CD8-positive, alpha-beta memory T cell (primary cell): ENCODE measurements at regions not wholly inside any gene's neighbourhood (a gene's known extent, or its start where the extent isn't known, plus 50 kb on each side); places are given as distances from the start of the nearest gene placed in this dataset.

Experiments
- CTCF ChIA-PET: fragments of 350-600 bp; sonication (Branson Sonifier 250); formaldehyde crosslinking; loops from one replicate; lab custom pipeline; 2021; ENCODE audit warnings: antibody characterized with exemption; lab: Charles Lee
- POLR2A ChIA-PET: fragments of 350-600 bp; sonication (Branson Sonifier 250); formaldehyde crosslinking; loops from one replicate; lab custom pipeline; 2021; ENCODE audit warnings: antibody characterized with exemption; lab: Charles Lee
- DNase-seq, 5 donors: peaks; one replicate each; pipeline versions ENCODE4 v3.0.0 to v3.0.0-alpha.2; 2020 to 2022; ENCODE audit warnings: mixed read lengths in 1 of 5
- H3K27ac ChIP-seq: one replicate; pipeline ENCODE4 v1.7.0; 2013; ENCODE audit warnings: low read depth, mild to moderate bottlenecking, low read length, moderate library complexity
- H3K27me3 ChIP-seq: 2 replicates; pipeline ENCODE4 v1.7.0; 2013; ENCODE audit warnings: low read length, mild to moderate bottlenecking; ENCODE audit not compliant: insufficient read depth, poor library complexity, severe bottlenecking
- H3K36me3 ChIP-seq: 2 replicates; pipeline ENCODE4 v1.7.0; 2013; ENCODE audit warnings: mild to moderate bottlenecking, low read length, moderate library complexity; ENCODE audit not compliant: insufficient read depth
- H3K4me1 ChIP-seq: 2 replicates; pipeline ENCODE4 v1.7.0; 2013; ENCODE audit warnings: mild to moderate bottlenecking, low read length, moderate library complexity; ENCODE audit not compliant: insufficient read depth
- H3K4me3 ChIP-seq: 2 replicates; pipeline ENCODE4 v1.7.0; 2013; ENCODE audit warnings: mild to moderate bottlenecking, low read length
- H3K9me3 ChIP-seq: 2 replicates; pipeline ENCODE4 v1.7.0; 2013; ENCODE audit warnings: mild to moderate bottlenecking, low read length
- H3K27ac Mint-ChIP-seq, 8 donors: one replicate each; pipeline ENCODE4 v1.8.0; 2020 to 2021; ENCODE audit warnings: mixed read lengths in 8 of 8, mild to moderate bottlenecking in 6 of 8, inconsistent platforms in 3 of 8, moderate library complexity in 3 of 8
- H3K27me3 Mint-ChIP-seq, 2 donors: one replicate each; pipeline ENCODE4 v1.8.0; 2020 to 2021; ENCODE audit warnings: mixed read lengths in 2 of 2, mild to moderate bottlenecking in 1 of 2, moderate library complexity in 1 of 2
- H3K36me3 Mint-ChIP-seq, 3 donors: one replicate each; pipeline ENCODE4 v1.8.0; 2020 to 2021; ENCODE audit warnings: mixed read lengths in 3 of 3, inconsistent platforms in 1 of 3, mild to moderate bottlenecking in 1 of 3
- H3K4me1 Mint-ChIP-seq, 3 donors: one replicate each; pipeline ENCODE4 v1.8.0; 2020 to 2021; ENCODE audit warnings: mixed read lengths in 3 of 3, inconsistent platforms in 1 of 3, mild to moderate bottlenecking in 1 of 3
- H3K4me3 Mint-ChIP-seq, 7 donors: one replicate each; pipeline ENCODE4 v1.8.0; 2020 to 2021; ENCODE audit warnings: mixed read lengths in 7 of 7, mild to moderate bottlenecking in 6 of 7, moderate library complexity in 4 of 7, inconsistent platforms in 2 of 7
- H3K9me3 Mint-ChIP-seq, 5 donors: one replicate each; pipeline ENCODE4 v1.8.0; 2020 to 2022; ENCODE audit warnings: mixed read lengths in 5 of 5, mild to moderate bottlenecking in 3 of 5, moderate library complexity in 2 of 5, inconsistent platforms in 1 of 5

GRCh38 chr4:135227842-135228241 lies 1026.3 kb upstream of the PABPC4L start:
- Mint-ChIP-seq H3K36me3 (no peaks in the 10 kb centered on the region), H3K27me3 (no peaks in the 10 kb centered on the region), H3K9me3 (peaks cover 0 to 34% (median 6%) of the 10 kb centered on the region in 5 donors), H3K4me3 (no peak overlapping the region), H3K4me1 (no peaks in the 10 kb centered on the region), H3K27ac (no peak overlapping the region)
- POLR2A ChIA-PET, result no interaction called here
- Histone ChIP-seq H3K4me1 (no peaks in the 10 kb centered on the region), H3K36me3 (no peaks in the 10 kb centered on the region), H3K27me3 (no peaks in the 10 kb centered on the region), H3K27ac (no peak overlapping the region), H3K9me3 (no peaks in the 10 kb centered on the region), H3K4me3 (no peak overlapping the region)
- CTCF ChIA-PET, result no interaction called here
- no peak for DNase-seq

- ChIA-PET POLR2A (no interaction called here), CTCF (no interaction called here)
- Histone ChIP-seq H3K27ac (no peak overlapping the region), H3K9me3 (no peaks in the 10 kb centered on the region), H3K36me3 (no peaks in the 10 kb centered on the region), H3K4me3 (no peak overlapping the region), H3K4me1 (no peaks in the 10 kb centered on the region), H3K27me3 (no peaks in the 10 kb centered on the region)
- no peak for DNase-seq
- Mint-ChIP-seq H3K36me3 (no peaks in the 10 kb centered on the region), H3K4me1 (no peaks in the 10 kb centered on the region), H3K4me3 (no peak overlapping the region), H3K27me3 (no peaks in the 10 kb centered on the region), H3K27ac (no peak overlapping the region), H3K9me3 (peaks cover 0 to 40% (median 6%) of the 10 kb centered on the region in 5 donors)
Observed at GRCh38 chr4:135225551-135225950, 1024.0 kb upstream of the PABPC4L start.

- ChIA-PET CTCF (no interaction called here), POLR2A (no interaction called here)
- Mint-ChIP-seq H3K4me3 (no peak overlapping the region), H3K27me3 (no peaks in the 10 kb centered on the region), H3K27ac (no peak overlapping the region), H3K9me3 (peaks cover 4 to 39% (median 9%) of the 10 kb centered on the region in 5 donors), H3K4me1 (no peaks in the 10 kb centered on the region), H3K36me3 (no peaks in the 10 kb centered on the region)
- no peak overlapping the region for H3K4me3 ChIP-seq
- no peaks in the 10 kb centered on the region for H3K9me3 ChIP-seq
- no peaks in the 10 kb centered on the region for H3K4me1 ChIP-seq
- H3K27ac ChIP-seq, result no peak overlapping the region
- no peaks in the 10 kb centered on the region for H3K27me3 ChIP-seq
- H3K36me3 ChIP-seq, result no peaks in the 10 kb centered on the region
- DNase-seq, result no peak
Observed at GRCh38 chr4:135210341-135210740, 1008.8 kb upstream of the PABPC4L start.

- CTCF ChIA-PET, result no interaction called here
Observed at GRCh38 chr4:135207531-135207930, 1005.9 kb upstream of the PABPC4L start.

GRCh38 chr4:135204311-135204710 lies 1002.7 kb upstream of the PABPC4L start:
- H3K9me3 Mint-ChIP-seq, result peaks cover 0 to 12% (median 6%) of the 10 kb centered on the region in 5 donors
- no peaks in the 10 kb centered on the region for H3K27me3 ChIP-seq
- no peaks in the 10 kb centered on the region for H3K9me3 ChIP-seq
- no peak overlapping the region for H3K4me3 Mint-ChIP-seq
- H3K36me3 Mint-ChIP-seq, result no peaks in the 10 kb centered on the region
- no peaks in the 10 kb centered on the region for H3K4me1 Mint-ChIP-seq
- ChIA-PET CTCF (no interaction called here), POLR2A (no interaction called here)
- no peaks in the 10 kb centered on the region for H3K27me3 Mint-ChIP-seq
- no peak overlapping the region for H3K27ac ChIP-seq
- H3K36me3 ChIP-seq, result no peaks in the 10 kb centered on the region
- H3K4me1 ChIP-seq, result no peaks in the 10 kb centered on the region
- no peak overlapping the region for H3K27ac Mint-ChIP-seq
- no peak for DNase-seq
- H3K4me3 ChIP-seq, result no peak overlapping the region

More at GRCh38 chr4:135207531-135207930, 1005.9 kb upstream of the PABPC4L start:
- H3K36me3 ChIP-seq, result no peaks in the 10 kb centered on the region
- H3K4me3 ChIP-seq, result no peak overlapping the region
- no peaks in the 10 kb centered on the region for H3K27me3 Mint-ChIP-seq
- no peaks in the 10 kb centered on the region for H3K27me3 ChIP-seq
- no peaks in the 10 kb centered on the region for H3K4me1 ChIP-seq
- peaks cover 4 to 30% (median 13%) of the 10 kb centered on the region in 5 donors for H3K9me3 Mint-ChIP-seq
- DNase-seq, result no peak
- H3K27ac Mint-ChIP-seq, result no peak overlapping the region
- POLR2A ChIA-PET, result no interaction called here
- H3K27ac ChIP-seq, result no peak overlapping the region
- no peaks in the 10 kb centered on the region for H3K4me1 Mint-ChIP-seq
- H3K36me3 Mint-ChIP-seq, result no peaks in the 10 kb centered on the region
- no peaks in the 10 kb centered on the region for H3K9me3 ChIP-seq
- H3K4me3 Mint-ChIP-seq, result no peak overlapping the region

- Mint-ChIP-seq H3K4me1 (no peaks in the 10 kb centered on the region), H3K36me3 (no peaks in the 10 kb centered on the region), H3K9me3 (peaks cover 0 to 9% (median 6%) of the 10 kb centered on the region in 5 donors), H3K27ac (no peak overlapping the region), H3K4me3 (no peak overlapping the region), H3K27me3 (no peaks in the 10 kb centered on the region)
- Histone ChIP-seq H3K36me3 (no peaks in the 10 kb centered on the region), H3K9me3 (no peaks in the 10 kb centered on the region), H3K27me3 (no peaks in the 10 kb centered on the region), H3K27ac (no peak overlapping the region), H3K4me3 (no peak overlapping the region), H3K4me1 (no peaks in the 10 kb centered on the region)
- POLR2A ChIA-PET, result no interaction called here
- DNase-seq, result no peak
- CTCF ChIA-PET, result no interaction called here
Observed at GRCh38 chr4:135201081-135201480, 999.5 kb upstream of the PABPC4L start.

GRCh38 chr4:135197641-135198040 lies 996.1 kb upstream of the PABPC4L start:
- H3K27ac Mint-ChIP-seq, result no peak overlapping the region
- H3K36me3 Mint-ChIP-seq, result no peaks in the 10 kb centered on the region
- H3K4me1 Mint-ChIP-seq, result no peaks in the 10 kb centered on the region
- no peak for DNase-seq
- POLR2A ChIA-PET, result no interaction called here
- H3K4me3 ChIP-seq, result no peak overlapping the region
- no peaks in the 10 kb centered on the region for H3K9me3 ChIP-seq
- H3K27me3 Mint-ChIP-seq, result no peaks in the 10 kb centered on the region
- CTCF ChIA-PET, result no interaction called here
- no peaks in the 10 kb centered on the region for H3K4me1 ChIP-seq
- H3K4me3 Mint-ChIP-seq, result no peak overlapping the region
- no peaks in the 10 kb centered on the region for H3K27me3 ChIP-seq
- H3K9me3 Mint-ChIP-seq, result peaks cover 5 to 23% (median 15%) of the 10 kb centered on the region in 5 donors
- H3K27ac ChIP-seq, result no peak overlapping the region
- no peaks in the 10 kb centered on the region for H3K36me3 ChIP-seq

GRCh38 chr4:135194477-135194876 lies 992.9 kb upstream of the PABPC4L start:
- POLR2A ChIA-PET, result no interaction called here
- H3K9me3 ChIP-seq, result no peaks in the 10 kb centered on the region
- no peak overlapping the region for H3K4me3 Mint-ChIP-seq
- H3K27me3 Mint-ChIP-seq, result no peaks in the 10 kb centered on the region
- no peaks in the 10 kb centered on the region for H3K36me3 ChIP-seq
- DNase-seq, result no peak
- CTCF ChIA-PET, result no interaction called here
- H3K27ac Mint-ChIP-seq, result no peak overlapping the region
- no peaks in the 10 kb centered on the region for H3K36me3 Mint-ChIP-seq
- no peaks in the 10 kb centered on the region for H3K4me1 Mint-ChIP-seq
- H3K9me3 Mint-ChIP-seq, result peaks cover 7 to 23% (median 15%) of the 10 kb centered on the region in 5 donors
- H3K4me3 ChIP-seq, result no peak overlapping the region
- H3K27ac ChIP-seq, result no peak overlapping the region
- H3K27me3 ChIP-seq, result no peaks in the 10 kb centered on the region
- H3K4me1 ChIP-seq, result no peaks in the 10 kb centered on the region
